Urothelium cell line (cell line): ENCODE measurements at regions not wholly inside any gene's neighbourhood (a gene's known extent, or its start where the extent isn't known, plus 50 kb on each side); places are given as distances from the start of the nearest gene placed in this dataset.
"Not testable (repeated sequence)": the region's sequence is repeated elsewhere in the genome, so short reads cannot be mapped to it uniquely, and the experiment has no call there.

Experiments used
- DNase-seq: peaks from one replicate; pipeline ENCODE4 v3.0.0; 2011; ENCODE audit warnings: low spot score, mixed read lengths
- FAIRE-seq: peaks from 2 replicates; lab custom pipeline; 2011; peaks lifted over from hg19 to GRCh38; lab: Jason Lieb, UNC

DNA sequence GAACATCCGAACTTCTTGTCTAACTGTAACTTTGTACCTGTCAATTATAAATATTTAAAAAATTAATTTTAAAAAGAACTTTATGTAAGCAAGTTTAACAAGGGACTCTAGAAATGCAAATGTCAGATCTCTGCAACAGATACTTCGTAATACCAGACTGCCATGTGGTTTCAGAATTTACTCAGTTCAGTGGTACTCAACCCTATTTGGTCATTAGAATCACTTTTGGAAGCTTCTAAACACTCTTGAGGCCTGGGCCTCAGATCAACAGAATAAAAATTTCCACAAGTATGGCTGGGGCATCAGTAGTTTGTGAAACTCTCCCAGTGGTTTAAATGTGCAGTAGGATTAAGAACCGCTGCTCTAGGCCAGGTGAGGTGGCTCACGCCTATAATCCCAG is 139.5 kb upstream of the SMYD2 start:
- no peak for FAIRE-seq
- no peak for DNase-seq

DNA sequence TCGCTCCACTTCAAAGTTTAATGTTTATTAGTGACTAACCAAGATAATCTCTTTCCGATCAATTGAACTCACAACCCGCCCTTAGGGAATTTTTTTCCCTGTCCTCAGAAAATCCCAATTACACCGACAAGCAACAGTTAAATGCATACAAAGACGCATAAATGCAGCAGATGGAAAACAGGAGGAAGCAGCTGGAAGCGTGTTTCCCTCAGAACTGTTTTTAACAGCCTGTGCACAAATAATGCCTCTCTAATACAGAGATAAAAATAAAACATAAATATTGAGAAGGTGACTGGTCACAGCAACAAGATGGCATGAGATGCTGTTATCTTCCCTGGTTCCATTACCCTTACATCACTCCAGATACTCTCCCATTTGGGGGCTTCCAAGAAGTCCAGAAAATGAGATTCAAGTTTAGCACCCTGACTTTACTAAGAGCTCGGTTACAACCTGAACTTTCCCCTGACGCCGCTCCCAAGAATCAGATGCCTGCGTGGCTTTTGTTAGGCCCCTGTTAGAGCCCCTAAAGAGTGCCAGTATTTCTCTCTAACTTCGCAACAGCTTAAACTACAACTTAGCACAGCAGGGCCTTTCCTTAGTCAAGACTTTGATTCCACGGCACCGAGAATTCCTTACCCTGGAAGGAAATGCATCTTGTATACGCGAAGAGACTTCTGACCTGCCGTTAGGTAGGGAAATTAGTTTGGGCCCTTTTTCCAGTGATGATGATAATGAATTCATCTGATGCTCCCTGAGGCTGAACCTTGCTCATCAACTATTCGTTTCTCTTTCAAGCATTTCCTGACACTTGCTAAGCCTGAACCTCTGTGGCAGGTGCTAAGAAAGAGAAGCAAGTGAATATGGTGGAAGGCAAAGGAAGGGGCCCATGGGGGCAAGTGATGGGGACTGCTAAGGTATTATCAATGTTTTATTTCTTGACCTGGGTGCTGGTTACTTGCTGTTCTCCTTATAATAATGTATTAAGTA is 137.7 kb upstream of the SMYD2 start:
- DNase-seq (no peak), FAIRE-seq (peak; percentile 9)

DNA sequence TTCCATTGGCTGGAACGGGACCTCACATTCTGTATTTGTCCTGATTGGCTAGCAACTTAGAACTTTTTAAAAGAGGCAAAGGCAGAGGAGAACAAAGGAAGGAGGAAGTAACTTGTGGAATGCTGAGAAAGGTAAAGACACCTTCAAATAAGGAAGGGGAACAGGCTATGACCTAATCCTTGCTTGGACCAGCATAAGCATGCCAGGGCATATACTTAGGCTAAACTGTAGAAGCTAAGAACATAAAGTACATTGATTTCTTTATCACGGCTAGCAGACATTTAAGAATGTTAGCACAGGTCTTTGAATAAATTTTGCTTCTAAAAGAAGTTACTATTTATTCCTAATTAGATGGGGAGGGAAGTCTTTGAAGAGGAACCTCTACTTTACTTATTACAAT is 136.4 kb upstream of the SMYD2 start:
- DNase-seq, FAIRE-seq: not testable (repeated sequence)

DNA sequence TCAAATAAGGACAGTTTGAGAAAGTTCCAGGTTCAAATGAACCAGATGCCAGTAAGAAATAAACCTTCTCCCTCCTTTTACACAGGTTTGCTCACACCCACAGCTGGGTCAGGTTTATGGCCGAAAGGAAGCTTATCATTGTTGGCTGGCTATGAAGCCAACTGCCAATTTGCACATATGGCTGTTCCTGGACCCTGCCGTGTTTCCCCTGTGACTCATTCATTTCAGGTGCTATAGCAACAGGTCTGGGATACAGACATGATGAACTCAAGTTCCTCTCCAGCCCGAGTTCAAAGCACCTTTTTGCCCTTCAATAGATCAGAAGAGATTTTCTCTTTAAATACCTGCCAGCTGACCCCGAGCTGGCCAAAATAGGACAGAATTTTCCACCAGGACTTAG is 134.4 kb upstream of the SMYD2 start:
- peak; percentile 36 for DNase-seq
- FAIRE-seq, result peak; percentile 30

DNA sequence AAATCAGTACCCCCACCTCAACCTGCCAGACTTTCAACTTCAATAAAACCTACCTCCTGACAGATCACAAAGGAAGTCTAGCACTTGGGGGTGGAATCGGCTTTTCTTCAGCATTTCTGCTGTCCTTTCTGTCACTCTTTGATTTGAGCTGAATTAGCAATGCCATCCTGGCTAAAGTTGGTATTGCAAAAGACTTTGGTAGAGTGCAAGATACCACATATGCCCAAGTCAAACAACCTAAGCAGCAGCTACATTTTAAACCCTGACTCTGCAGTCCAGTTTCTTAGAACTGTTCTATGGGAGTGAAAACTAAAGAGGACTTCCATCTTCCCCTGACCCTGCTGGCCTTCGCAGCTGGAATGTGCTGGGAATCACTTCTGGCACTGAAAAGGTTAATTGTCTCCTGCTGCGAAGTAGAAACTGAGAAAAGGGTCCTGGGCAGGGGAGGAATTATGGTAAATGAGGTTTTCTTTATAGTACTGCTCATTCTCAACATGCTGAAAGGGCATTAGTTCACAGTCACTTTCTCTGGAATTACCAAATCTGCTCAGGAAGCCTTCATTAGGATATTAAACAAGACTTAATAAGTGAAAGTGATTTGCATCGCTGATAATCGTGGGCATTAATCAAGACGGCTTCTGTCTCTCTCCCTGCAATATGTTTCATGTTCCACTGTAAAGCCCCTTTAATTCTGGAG is 126.2 kb upstream of the SMYD2 start:
- FAIRE-seq (no peak), DNase-seq (no peak)

DNA sequence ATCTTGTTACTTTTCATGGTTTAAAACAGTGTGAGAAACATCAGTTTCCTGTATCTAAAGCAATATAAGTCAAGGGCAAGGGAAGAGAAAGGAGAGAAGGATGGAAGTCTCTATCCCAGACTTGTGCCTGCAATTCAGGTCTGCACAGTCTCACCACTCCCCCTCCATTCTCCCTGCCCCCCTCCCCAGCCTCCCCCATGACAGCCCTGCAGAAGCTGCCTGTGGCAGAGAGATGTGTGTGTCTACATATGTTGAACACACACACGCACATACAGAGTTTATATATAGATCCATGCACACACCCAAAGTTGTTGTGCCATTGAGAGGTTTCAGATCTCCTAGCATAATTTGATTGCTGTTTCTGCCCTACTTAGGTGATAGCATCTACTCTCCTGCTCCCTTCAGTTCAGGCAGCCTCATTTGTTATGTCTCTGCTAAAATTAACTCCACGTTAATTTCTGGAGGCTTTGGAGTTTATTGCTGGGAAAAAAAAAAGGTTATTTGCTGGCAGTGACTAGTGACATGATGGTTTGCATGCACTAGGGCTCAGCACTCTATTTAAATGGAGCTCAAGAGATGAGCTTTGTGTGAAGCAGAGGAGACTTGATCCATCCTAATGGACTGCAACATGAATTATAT is 124.9 kb upstream of the SMYD2 start:
- FAIRE-seq (no peak), DNase-seq (no peak)

DNA sequence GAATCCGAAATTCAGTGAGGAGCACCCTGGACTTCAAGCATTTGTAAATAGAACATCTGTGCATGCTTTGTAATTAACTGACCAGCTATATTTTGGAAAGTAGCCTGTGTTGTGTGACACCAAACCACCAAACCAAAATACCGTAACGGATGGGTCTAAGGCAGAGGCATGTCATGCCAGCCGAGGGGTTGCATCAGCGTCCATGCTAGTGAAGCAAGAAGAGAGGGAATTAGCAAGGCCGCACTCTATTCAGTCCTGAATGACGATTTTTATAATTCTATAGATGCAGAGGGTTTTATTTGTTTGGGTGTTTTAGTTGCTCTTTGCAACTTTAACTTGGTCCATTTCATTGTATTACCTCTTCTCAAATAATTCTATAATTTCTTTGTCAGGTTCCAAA is 116.8 kb upstream of the SMYD2 start:
- DNase-seq (no peak), FAIRE-seq (no peak)

DNA sequence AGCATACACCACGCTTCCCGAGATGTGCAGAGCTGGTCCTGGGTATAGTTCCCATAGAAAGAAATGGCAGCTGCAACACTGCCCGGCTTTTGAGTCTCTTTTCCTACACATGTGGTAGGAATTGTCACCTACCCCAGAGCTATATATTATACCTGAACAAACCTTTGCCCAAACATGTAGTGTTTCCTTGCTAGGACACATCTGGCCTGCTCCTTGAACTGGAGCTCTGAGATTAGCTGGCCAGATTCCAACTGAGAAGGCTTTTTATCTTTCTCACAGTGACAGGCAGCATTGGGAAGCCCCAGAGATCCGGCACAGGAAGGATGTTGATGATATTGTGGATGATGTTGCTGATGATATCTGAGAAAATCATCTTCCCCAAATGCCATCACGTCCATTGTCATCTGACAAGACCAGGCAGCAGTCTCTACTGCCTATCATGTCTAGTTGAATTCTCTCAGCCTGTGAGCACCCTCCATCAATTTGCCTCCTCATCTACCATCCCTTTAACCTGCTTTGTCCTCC is 115.0 kb upstream of the SMYD2 start:
- FAIRE-seq (no peak), DNase-seq (no peak)

DNA sequence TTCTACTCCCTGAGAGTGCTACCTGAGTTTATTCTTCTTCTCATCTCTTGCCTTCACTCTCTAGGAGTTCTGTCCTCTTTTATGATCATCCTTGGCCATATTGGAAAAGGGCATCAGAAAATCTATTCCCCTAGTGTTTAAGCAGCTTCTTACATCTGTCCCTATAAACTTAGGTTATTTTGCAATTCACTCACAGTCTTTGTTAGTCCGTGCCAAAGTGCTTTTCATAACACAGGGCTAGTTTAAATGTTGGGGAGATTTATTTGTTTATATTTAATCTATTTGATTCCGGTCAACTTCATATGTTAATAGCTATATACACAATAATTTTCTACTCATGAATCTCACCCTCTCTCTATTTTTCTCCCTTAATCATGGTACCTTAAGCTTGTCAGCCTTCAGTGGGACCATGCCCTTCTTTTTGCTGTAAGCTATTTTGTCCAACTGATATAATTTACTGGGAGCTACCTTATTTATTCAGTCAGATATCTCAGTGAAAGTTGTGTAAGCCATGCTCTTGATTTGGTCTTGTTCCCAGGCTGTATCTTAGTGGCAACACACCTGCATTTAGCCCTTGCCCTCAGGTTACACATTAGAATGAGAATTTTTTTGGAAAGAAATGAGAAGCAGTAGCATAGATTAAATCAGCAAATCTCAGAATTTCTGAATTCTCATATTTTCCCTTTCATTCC is 106.3 kb upstream of the SMYD2 start:
- DNase-seq (no peak), FAIRE-seq (no peak)

DNA sequence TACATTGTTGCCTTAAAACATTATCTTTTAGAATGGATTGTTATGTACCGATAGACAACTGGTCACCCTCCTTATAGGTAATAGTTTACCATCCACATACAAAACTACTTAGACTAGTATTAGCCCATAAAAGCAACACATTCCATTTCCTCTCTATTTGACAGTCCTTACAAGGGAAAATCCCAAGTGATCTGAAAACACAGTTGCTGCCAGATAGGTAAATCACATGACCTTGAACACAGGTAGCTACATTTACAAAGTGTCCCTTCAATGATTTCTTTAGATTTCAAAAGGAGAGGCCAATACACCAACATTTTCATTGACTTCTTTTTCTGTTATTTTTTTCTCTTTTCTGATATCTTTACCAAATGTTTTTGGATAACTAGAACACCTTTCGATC is 102.9 kb upstream of the SMYD2 start:
- no peak for FAIRE-seq
- no peak for DNase-seq

DNA sequence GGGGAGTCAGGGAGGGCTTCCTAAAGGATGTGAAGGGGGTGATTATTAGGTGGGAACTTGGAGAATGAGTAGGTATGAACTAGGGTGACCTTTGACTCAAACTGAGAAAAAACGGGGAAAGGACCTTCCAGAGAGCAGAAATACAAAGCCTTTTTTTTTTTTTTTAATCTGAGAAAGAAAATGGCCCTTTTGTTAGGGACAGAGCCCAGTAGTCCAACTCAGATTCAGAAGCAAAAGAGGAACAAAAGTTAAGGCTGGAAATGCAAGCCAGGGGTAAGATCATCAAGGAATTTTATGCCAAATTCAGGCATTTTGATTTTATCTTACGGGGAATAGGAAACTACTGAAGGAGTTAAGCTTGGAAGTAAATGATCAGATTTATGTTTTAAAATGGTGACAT is 96.0 kb upstream of the SMYD2 start:
- DNase-seq (no peak), FAIRE-seq (no peak)

DNA sequence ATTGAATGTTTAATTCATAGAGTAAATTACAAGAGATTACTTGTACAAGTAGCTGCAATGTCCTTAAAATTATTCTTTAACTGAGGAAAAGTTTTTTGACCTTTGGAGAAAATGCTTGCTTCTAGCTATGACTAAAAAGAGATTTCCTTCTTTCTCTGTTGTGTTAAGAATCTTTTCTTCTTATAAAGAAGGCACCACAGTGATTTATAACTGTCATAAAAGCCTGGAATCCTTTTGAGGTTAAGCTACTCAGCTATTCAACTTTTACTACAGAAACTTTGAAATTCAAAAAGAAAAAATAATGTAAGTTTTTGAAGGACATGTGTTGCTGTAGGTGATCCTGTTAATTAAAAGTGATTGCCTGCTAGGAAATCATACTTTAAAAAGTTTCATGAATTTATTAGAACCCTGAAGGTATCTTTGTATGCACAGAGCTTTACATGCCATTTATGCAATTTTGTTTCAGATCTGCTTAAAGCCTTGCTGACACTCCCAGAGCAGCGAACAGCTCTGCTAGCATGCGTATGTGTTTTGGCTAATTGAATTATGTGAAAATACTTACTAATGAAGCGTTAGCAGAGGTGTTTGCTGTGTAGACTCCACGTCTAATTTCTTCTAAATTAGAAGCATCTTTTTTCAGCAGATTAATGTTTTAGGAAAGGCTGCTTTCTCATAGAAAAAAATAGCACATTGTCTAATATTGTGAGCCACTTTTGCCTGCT is 94.7 kb upstream of the SMYD2 start:
- no peak for FAIRE-seq
- no peak for DNase-seq

DNA sequence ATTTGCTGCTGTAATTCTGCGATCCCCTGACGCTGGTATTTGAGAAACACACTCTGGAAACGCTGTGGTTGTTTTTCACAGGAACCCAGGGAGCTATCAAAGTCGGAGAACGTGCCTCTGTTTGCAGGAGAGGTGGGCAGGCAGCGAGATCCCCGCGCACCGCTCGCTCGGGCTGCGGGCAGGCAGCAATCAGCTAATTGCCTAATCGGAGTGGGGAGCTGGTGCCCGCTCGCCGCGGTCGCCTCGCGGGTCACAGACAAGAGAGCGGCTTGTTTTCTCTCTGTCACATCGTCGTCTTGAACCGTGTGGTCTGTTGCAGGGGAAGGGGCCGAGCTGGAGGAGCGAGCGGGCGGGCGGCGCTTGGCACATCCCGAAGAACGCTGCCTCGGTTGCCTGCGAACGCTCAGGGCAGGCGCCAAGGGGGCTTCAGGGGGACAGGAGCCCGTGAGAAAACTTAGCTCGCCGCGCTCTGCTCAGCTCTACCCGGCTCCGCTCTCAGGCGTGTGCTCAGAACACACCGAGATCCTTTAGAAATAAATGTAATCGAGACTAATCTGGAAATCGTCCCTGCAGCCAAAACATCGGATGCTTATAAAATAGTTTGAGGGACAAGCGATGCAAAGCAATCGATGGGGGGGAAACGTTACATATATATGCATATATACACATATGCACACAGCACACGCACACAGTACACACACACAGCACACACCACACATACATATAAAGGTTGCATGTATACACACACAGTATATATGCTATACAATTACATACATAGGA is 93.6 kb upstream of the SMYD2 start:
- FAIRE-seq (no peak), DNase-seq (peak; percentile 27)

DNA sequence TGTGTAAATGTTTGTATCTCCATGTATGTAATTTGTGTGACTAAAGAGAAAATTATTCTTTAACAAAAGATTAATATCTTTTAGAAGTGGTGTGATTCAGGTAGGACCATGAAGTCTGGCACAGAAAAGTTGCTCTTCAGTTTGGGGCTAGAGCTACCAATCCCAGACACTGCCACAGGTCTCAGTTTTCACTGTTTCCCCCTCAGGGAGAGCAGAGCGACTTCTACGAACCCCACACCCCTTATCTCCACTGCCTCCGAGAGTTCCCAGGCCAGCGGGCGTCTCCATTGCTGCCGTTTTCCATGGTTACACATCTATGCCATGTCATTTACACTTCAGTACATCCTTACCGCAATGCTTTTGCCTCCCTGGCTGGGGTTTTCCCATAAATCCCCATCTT is 93.0 kb upstream of the SMYD2 start:
- FAIRE-seq (no peak), DNase-seq (no peak)

DNA sequence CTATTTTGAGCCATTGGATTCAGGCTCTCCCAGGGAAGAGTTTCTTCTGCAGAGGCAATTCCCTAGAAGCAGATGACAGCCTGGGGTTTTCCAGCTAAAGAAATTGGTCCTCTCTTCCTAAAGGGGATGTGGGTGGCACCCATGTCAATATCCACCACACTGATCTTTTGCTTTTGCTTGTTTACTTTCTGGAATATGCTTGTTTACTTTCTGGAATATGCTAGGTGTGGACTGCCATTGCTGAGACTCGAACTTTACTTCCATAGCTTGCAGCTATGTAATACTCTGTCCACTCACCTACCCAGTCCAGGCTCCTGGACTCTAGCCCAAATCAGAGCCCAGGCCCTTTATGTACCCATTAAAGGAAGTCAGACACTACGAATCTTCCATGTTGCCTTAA is 92.1 kb upstream of the SMYD2 start:
- DNase-seq (no peak), FAIRE-seq (no peak)

DNA sequence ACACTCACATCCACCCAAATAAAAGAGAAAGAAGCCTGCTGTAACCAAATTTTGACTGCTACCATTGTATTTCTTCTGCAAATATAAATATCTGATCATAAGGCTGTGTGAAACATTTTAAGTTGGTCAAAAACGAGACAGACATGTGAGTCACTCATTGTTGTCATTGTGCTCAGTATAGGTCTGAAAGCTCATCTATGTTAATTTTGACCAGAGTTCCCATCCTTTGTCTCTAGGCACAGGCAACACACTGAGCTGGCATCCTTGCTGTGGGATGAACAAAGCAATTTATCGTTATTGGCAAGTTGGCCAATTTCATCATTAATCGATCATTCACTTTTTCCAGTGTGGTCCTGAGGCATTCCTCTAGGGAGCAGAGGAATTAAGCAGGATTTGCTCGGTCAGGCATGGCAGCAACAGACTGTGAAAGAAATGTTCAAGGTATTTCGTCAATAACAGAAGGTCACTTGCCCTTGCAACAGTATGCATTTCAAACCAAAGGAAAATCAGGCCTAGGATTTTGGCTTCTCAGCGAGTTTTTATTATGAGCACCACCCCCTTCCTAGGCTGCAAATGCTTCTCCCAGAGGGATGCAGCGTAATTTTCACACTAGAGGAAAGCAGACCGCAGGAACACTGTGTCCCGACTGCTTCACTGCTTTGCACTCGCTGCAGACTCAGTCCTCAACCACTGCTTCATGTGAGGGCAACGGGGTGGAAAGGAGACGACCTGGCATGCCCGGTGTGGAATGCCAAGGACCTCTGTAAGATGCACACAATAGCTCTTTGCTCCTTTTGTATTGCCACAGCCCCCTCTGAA is 87.9 kb upstream of the SMYD2 start:
- FAIRE-seq (no peak), DNase-seq (no peak)

DNA sequence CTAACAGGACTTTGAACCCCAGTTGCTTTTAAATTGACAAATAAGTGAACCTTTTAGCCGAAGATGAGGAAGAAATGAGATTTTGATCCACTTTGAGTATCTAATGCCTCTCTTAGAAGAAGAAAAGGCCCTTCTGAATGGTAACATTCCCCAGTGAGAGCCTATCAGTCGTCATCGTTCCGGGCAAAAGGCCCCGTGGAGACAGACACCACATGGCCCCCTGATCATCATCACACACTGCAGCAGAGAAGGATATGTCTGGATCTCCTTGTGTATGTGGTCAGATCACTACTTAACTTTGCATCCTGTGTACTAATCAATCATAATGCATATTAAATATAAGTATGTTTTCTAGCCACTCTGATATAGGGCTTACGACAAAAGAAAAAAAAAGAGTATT is 87.3 kb upstream of the SMYD2 start:
- no peak for FAIRE-seq
- no peak for DNase-seq

DNA sequence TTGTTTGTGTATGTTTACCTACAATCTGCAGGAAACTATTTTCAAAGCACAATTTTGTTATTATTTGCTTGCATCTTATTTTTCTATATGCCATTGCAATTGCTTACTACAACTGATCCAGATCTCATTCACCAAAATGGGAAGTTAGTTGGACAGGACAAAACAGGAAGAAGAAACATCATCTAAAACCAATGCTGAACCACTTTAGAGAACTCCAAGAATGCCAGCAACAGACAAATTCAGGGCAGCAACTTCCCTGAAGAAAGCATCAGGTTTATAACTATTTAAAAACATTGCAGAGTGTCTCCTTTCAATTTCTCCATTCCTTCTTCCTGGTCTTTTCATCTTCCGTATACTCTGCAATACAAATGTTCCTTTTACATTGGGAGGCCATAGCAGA is 82.4 kb upstream of the SMYD2 start:
- DNase-seq (no peak), FAIRE-seq (no peak)

DNA sequence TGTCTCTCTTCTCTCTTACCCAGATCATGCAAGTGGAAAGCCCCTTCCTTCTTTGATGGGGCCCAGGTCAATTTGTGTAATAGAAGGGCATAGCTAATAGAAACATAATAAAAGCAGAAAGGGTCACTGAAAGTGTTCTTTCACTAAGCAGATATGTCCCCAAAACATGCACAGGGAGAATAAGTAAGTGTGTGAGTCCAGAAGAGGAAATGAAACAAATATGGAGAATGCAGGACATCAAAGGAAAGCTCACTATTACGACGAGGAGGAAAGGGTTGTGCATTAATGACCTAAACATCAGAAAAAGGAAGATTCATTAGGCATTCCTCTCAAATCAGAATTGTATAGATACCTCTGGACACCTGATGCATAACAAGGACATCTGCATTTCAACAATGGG is 81.4 kb upstream of the SMYD2 start:
- DNase-seq (no peak), FAIRE-seq (no peak)
